HG02588 (cell line): ENCODE measurements at regions not wholly inside any gene's neighbourhood (a gene's known extent, or its start where the extent isn't known, plus 50 kb on each side); places are given as distances from the start of the nearest gene placed in this dataset.

ENCODE experiments used
- ATAC-seq: cut with Tn5 transposase; IDR thresholded peaks from one replicate; pipeline ENCODE4 v1.9.1; 2021; ENCODE audit warnings: mild to moderate bottlenecking, moderate library complexity; ENCODE audit not compliant: unreplicated experiment

DNA sequence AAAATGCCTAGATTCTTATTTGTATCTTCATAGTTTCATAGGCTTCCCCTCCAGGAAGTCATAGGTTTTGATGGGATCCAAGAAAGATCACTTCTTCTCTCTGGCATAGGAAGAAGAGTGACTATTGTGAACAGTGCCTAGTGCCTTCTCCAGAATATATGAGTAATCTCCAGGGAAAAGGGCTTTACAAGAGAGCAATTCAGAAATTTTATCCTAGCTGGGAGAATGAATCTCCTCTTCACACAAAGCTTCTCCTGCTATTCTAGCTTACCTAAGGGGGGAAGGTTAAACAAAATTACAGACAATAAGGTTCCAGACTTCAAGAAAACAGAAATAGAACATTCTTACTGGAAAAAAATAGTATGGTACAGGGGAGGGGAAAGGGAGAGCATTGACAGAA, 1193.3 kb upstream of the CDH6 start:
- ATAC-seq: no peak

DNA sequence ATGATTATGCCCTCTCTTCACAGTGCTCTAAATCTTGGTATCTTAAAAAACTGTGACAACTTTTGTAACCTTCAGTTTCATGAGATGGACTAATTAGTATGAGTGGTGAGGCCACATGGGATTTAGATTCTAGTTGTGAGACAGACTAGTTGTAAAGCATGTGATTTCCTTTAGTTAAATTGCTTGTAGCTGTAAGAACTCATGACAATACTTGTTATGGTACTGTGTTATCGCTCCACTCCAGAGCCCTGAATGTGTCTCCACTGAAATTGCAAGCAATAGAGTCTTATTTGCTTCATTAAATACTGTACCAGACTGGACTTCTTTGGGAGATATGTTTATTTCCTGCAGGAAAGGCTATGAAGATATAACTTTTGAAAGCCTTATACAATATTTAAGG, 1198.3 kb upstream of the CDH6 start:
- no peak for ATAC-seq

DNA sequence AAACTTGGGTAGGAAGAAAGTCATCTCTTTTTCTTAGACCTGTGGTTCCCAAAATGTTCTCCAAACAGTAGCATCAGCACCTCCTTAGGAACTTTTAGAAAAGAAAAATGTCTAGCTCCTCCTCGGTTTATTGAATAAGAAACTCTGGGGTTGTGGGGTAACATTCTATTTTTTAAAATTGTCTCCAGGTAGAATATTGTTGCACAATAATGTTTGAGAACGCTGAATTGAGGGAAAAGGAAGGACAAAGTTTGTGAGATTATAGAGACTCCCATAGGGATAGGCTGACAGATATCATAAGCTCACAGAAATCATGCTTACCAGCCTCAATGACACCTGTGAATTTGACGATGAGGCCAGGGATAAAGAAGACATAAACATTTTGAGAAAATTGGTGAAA, 1199.0 kb upstream of the CDH6 start:
- no peak for ATAC-seq

DNA sequence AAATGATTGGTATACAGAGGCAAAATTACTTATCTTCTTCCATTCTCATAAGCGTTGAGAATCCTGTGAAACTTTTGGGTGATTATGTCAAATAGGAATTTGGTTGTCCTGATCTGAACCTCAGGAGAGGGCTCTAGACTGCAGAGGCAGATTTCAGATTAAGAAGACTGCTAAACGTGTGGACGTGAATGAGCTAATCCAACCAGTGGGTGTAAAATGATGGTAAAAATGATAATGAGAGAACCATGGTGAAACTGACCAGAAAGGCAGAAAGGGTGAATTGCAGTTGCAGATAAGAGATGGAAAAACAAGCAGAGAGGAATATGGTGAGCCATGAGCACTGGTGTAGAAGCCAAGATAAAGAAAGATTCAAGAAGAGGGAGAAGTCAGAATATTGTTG, 1200.2 kb upstream of the CDH6 start:
- ATAC-seq: no peak

DNA sequence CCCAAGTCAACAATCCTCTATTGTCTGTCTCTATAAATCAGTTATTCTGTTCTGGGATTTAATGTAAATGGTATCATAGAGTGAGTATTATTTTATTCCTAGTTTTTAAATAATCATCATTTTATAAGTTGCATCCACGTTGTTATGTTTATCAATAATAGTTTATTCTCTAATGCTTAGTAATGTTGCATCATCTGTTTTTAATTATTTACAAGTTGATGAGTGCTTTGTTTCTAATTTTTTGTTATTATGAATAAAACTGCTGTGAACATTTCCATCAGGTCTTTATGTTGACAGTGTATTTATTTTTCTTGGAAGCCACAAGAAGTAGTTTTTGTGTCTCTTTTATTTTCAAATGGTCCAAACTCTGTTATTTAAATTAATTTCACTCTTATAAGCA, 1201.2 kb upstream of the CDH6 start:
- ATAC-seq: no peak

DNA sequence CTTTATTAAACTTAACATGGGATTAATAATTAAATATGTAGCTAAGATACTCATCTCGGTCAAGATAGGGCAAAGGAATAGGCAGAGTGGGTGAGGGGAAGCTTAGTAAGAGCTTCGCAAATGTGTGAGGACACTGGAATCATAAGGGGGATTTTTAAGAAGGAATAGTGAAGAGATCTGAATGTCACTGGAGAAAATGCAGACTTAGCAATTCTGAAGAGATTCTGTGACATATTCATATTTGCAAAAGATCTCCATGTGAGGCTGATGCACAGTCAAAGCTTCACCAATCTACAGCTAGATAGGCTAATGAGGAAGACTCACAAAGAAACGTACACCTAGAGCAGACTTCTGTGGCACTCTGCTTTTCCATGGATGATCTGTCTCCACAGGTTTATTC, 1202.8 kb upstream of the CDH6 start:
- ATAC-seq: no peak

DNA sequence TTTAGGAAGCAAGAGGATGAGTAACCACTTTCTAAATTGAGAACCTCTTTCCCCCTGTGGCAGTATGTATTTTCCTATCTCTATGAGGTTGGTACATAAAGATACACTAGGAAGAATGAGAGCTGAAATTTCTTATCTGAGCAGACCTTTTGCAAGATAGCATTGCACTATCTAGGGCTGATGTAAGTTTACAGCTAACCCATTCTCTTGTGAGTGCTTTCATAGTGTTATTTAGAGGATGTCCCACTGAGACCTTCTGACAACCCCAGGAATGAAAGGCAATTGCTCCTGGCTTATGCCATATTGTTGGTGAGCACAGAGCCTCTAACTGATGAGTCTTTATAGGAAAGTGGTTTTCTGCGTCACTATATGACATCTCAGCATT, 1209.3 kb upstream of the CDH6 start:
- no peak for ATAC-seq

DNA sequence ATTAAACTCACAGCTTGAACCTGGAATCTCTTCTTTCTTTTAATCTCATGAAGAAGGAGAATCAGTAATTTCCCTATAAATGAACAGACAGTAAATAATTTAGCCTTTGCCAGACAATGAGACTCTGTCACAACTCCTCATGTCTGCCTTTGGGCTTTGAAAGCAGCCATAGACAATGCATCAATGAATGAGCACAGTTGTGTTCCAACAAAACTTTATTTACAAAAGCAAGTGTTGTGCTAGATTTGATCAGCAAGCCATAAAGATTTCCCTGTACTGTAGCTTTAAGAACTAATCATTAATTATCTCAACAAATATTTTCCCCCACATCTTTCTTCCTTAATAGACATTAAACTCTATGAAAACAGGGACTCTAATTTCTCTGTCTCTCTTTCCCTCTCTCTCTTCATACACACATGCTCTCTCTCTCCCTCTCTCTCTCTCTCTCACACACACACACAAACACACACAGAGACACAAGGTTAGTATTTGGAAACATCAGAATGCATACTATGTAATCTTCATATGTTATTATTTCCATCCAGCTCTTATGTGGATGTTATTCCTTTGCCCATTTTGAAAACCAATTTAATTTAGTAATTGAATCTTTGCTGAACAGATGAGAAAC, 1209.8 kb upstream of the CDH6 start:
- no peak for ATAC-seq

DNA sequence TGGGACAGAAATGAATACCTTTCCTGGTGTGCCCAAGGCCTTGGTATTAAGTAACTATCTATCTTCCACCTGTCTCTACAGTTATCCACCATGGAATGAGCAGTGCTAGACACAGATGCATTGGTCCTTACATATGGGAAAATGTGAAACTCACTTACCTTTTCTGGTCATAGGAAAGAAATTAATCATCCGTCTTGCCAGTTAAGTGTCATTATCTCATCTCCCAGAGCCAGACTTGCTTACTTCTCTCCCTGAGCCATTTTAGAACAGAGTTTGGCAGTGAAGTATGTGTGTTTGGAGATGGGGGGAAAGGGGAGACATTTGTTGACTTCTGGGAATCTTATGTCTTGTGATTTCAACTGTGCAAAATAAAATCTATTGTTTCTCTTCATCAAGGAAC, 1211.0 kb upstream of the CDH6 start:
- no peak for ATAC-seq

DNA sequence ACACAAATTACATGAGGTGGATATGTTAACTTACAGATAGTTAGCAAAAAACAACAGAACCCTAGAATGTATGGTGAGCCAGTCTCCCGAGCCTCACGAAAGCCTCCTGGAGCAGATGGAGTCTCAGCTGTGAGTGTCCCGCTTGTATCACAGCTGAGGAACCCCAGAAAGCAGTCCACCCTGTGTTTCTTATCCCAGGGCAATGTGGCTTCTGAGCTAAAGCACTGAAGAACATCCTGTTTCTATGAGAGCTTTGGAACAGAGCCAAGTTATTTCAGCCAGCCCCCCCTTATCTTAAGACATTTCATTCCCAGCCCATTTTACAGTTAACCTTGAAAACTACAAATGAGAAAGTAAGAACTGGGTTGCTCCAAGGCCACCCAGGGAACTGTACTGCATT, 1220.9 kb upstream of the CDH6 start:
- ATAC-seq: no peak

DNA sequence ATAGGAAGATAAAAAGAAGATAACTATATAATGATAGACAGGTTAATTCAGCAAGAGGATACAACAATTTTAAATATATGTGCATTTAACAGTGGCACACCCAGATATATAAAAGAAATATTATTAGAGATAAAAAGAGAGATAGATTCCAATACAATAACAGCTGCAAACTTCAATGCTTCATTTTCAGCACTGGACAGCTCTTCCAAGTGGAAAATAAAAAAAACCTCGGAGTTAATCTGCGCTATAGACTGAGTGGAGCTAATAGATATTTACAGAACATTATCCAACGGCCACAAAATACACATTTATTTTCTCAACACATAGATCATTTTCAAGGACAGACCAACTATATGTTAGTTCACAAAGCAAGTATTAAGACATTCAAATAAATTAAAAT, 1229.5 kb upstream of the CDH6 start:
- no peak for ATAC-seq

DNA sequence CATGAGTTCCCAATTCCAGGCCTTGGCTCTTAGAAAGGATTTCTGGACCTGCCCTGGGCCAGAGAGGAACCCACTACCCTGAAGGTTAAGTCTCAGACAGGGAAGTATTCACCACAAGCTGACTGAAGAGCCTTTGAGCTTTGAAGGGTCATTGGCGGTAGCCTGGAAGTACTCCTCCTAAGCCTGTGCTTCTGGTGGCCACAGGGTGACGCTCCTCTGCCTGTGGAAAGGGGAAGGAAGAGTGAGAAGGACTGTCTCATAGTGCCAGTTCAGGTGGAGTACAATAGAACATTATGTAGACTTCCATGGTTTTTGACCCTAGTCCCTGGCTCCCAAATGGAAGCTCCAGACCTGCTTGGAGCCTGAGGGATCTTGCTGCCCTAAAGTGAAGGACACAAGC, 1233.2 kb upstream of the CDH6 start:
- ATAC-seq: no peak

DNA sequence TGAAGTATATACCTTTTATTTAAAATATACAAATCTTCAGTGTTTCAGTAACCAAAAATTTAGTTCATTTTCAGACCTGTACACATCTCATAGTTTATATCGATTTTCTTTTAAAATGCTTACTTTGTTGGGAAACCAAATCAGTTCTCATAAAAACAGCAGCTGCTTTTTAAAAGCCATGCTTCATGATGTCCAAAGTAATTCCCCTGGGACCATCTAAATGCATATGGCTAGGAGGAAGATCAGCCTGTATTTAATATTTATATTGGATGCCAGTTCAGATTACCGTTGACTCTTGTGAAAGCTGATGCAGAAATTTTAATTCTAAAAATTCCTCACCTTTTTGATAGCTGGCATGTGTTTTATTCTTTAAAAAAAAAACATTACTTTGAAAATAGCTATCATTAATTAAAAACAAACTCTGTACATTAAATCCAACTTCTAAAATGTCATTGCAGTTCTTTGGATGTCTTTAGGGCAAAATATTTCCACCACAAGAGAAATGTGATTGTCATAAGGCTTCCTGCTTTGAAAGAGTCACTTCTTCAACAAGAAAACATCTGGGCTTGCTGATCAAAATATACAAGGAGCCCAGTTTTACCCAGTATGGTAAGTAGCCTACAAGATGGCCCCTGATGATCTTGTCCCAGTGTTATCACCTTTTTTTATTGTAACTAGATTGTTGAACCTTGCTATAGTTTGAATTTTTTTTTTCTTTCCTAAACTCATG, 1242.9 kb upstream of the CDH6 start:
- ATAC-seq: no peak

DNA sequence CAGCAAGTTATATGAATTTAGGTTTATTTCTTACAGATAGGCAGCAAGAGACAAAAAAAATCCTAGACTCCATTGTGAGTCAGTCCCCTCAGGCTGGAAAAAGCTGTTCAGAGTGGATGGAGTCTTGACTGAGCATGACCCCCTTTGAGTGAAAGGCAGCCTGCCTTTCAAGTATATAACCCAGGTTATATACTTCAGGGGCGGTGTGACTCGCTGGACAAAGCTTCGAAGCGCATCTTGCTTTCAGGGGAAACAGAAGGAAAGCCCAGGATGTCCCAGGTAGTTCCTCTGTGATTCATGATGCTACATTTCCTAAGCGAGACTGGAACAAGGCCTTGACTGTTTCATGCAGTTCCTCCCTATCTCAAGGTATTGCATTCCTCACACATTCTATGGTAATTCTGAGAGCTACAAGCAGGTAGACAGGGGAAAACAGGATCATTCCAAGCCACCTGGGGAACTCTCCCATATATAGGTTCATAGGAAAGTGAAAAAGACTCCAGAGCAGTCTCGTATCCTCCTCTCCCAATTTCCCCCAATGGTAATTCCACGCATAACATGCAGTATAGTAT, 1244.1 kb upstream of the CDH6 start:
- no peak for ATAC-seq

DNA sequence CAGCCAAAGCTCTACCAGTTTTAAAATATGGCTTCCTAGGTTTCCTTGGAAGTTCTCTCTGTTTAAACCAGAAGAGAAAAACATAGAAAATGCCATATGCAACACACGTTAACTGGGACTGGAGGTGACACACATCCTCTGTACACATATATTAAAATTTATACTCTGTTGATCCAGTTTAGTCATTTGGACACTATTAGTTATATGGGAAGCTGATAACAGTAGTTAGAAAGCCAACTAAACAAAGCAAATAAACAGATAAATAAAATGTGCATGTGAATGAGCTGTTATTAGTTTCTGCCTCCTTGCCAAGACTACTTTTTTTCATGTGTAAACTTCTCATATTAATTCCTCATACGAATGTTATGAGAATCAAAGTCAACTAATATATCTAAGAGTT, 1249.2 kb upstream of the CDH6 start:
- ATAC-seq: no peak

DNA sequence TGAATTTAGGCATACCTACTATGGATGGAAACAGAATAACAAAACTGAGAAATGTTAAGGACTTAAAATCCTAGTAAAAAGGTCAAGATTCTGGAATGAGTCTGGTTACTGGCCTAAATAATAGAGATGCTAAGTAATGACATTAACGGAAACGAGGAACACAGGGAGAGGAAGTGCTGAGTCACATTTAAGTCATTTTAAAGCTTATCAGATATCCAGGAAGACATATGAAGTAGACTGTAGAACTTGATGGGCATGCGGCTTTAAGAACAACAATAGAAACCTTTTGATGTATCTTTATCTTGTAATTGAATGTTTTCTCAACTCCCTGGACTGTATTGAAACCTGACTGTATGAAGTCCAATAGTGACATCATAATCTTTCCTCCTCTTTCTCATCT, 1251.4 kb upstream of the CDH6 start:
- no peak for ATAC-seq

DNA sequence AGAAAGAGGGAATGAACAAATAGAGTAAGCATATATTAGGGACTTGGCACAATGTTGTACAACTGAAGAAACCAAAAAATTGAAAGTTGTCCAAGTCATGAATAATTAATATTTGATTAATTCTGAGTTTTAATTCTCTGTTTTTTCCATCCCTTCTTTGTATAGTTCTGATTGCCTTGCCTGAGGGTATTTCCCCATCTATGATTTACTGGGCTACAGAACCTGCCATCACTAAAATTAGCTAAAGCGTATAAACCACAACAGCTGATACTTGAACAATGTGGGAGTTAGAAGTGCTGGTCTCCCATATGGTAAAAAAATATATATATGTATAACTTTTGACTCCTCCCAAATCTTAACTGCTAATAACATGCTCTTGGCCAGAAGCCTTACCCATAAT, 1253.5 kb upstream of the CDH6 start:
- ATAC-seq: no peak

DNA sequence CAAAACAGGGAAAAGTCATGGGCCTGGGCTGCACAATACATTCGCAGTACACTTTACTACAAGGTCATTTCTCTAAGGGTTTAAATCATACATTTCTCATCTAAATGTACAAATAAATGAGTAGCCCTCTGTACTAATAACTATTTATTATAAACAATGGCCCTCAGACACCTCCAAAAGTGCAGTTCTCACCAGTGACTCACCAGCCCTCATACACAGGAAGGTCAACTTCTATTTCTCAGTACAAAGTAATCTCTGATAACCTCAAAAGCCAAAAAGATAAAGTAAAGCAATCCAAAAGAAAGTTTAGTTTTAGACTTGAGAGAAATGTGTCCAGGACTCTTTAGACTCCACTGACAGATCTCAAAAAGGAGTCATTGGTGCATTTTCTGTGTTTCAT, 1258.1 kb upstream of the CDH6 start:
- no peak for ATAC-seq

DNA sequence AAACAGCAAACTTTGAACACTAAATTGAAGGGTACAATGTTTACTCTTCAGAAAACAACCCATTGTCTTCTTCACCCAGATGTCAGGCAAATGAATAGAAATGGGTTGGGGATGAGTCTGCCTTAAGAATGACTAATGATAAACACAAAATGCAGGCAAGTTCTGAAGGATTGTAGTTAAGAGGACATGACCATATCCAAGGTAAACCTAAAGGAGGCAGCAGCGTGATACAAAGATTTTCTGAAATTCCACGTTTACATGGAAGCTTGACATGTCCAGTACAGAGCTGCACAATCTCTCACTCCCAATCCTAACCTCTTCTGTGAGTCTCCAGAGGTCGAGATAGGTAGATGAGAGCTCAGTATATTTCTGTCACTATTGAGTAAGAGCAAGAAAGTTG, 1263.2 kb upstream of the CDH6 start:
- ATAC-seq: no peak

DNA sequence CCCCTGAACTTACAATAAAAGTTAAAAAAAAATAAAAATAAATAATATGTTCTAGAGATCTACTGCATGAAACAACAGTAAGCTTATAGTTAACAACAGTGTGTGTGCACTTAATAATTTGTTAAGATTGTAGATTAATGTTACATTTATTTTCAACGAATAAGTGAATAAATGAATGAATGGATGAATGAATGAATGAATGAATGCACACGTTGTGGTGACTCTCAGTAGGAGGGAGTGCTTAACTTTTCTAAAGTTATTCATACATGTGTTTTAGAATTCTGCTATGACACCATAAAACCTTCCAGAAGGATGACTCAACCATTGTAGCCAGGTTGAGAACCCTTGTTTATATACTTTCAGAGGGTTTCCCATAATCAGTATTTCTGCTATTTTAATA, 1269.4 kb upstream of the CDH6 start:
- no peak for ATAC-seq

DNA sequence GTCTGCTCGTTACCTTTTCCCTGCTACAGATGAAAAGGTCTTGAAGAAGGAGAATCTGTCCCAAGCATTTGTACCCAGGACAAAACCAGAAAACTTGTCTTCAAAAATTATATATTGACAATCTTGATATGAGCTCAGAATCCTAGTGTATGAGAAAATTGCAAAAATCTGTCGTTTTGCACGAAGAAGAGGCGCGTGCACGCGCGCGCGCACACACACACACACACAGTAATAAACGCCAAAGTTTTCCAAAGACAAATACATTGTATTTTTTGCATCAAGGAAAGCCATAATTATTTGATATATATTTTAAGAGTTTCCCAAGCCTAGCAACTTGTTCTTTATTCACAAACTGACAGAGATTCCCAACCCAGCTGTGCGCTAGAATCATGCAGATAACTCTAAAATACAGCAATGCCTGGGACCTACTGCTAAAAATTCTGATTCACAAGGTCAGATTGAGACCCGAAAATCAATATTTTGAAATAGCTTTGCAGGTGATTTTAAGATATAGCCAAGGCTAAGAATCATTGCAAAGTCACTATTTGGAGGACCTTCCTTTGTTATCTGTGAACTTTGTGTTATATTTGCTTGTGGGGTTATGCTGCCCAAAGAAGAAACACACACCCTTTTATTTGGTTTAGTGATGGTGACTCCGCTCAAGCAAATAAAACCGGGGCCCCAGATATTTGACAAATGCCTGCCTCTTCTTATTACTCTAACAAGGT, 1287.7 kb upstream of the CDH6 start:
- no peak for ATAC-seq

DNA sequence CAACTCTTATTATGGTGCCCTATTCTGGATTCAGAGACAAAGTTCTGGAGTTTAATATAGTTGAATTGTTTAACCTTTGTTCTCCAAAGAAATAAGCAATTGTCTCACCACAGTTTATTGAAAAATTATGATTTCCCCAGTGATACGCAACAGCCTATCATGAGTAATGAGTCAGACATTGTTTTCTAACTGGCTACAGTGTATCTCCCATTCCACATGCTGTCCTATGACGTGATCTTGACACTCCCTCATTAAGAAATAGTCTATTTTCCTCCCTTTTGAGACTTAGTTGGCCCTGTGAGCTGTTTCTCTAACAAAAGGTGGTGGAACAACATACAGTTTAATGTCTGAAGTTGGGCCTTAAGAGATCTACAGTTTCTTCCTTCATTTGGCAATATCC, 1290.6 kb upstream of the CDH6 start:
- no peak for ATAC-seq
